CD4-positive, alpha-beta T cell treated with Interleukin-17A for 4 hours (primary cell): ENCODE measurements at regions not wholly inside any gene's neighbourhood (a gene's known extent, or its start where the extent isn't known, plus 50 kb on each side); places are given as distances from the start of the nearest gene placed in this dataset.

ENCODE experiments used
- DNase-seq: peaks from one replicate; pipeline ENCODE4 v3.0.0-alpha.2; 2020; ENCODE audit warnings: mixed read lengths

GRCh38 chr6:119584088-119584487, 234.5 kb upstream of the MAN1A1 start:
- DNase-seq: no peak

DNA sequence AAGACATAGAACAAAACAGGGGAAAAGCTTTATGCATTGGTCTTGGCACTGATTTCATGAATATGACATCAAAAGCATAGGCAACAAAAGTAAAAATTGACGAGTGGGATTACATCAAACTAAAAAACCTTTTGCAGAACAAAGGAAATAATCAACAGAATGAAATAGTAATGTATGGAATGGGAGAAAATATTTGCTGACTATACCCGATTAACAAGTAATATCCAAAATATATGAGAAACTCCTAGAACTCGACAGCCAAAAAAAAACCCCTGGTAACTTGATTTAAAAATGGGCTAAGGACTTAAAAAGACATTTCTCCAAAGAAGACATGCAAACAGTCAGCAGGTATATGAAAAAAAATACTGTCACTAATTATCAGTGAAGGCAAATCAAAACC, 231.7 kb upstream of the MAN1A1 start:
- no peak for DNase-seq

- DNase-seq: no peak
Observed at GRCh38 chr6:119575721-119576120, 226.2 kb upstream of the MAN1A1 start.

GRCh38 chr6:119568580-119568979, 219.0 kb upstream of the MAN1A1 start:
- DNase-seq: no peak

GRCh38 chr6:119566546-119567260, 217.1 kb upstream of the MAN1A1 start:
- no peak for DNase-seq

DNA sequence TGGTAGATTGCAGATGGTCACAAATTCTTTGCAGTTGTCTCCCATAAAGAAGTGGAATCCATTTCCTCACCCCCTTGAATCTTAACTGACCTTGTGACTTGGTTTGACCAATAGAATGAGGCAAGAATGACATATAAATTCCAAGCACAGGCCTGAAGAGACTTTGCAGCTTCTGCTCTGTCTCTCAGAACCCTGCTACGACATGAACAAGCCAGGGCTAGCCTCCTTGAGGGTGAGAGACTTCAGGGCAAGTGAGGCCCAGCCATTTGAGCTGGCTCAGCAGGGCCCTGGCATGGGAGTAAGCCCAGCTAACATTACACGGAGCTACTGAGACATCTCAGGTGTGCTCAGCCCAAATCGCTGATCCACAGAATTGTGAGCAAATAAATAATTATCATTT, 216.3 kb upstream of the MAN1A1 start:
- DNase-seq: no peak

DNA sequence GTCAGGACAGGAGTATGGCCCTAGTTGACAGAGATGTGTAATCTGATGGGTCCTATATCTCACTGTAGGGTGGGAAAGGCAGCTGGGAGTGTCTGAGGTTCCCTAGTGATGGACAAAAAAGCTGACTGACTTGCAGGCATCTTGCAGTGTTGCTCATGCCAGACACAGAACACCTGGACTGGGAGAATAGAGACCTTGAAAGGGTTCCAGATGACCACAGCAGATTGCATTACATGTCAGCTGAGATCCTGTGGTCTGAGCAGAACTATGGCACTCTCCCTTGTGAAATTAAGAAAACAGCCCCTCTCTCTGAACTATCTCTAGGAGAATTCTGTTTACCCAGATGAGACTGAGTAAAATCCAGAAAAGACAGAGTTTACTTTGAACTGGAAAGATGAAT, 212.6 kb upstream of the MAN1A1 start:
- DNase-seq: no peak

DNA sequence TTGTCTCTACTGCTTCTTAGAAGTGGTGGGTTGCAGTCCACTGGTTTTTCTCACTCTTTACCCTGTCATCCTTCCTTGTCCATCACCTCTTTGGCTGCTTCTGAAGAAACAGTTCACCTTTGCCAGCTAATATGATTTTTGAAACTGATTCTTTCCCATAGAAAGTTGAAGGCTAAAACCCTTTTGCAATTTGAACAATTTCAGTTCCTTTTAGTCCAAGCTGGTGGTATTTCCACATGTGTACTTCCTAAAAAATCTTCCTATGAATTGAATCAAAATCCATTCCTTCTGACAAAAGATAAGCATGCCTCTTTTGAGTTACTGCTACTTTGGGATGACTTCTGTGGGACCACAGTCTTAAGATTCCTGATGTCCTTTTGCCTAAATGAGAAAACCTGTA, 210.0 kb upstream of the MAN1A1 start:
- DNase-seq: no peak

GRCh38 chr6:119557239-119557638, 207.7 kb upstream of the MAN1A1 start:
- DNase-seq: no peak

- no peak for DNase-seq
Observed at GRCh38 chr6:119552021-119552420, 202.5 kb upstream of the MAN1A1 start.

DNA sequence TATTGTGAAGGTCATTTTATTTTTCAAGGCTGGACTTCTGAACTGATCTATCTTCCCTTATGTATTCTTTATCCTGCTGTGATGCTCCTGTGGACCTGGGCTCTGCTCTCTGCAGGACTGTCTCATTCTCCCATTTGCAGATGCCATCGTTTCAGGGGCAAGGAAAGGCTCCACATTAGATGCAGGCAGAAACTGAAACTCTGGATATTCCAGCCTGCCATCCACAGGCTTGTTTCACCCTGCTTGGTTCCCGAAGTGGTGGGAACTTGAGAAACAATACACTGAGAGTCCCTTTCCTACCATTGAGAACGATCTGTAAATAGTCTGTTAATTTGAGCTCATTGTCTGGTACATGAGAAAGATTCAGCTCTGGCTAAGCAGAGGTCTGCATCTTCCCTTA, 197.5 kb upstream of the MAN1A1 start:
- DNase-seq: no peak

GRCh38 chr6:119545245-119545644, 195.7 kb upstream of the MAN1A1 start:
- no peak for DNase-seq

DNA sequence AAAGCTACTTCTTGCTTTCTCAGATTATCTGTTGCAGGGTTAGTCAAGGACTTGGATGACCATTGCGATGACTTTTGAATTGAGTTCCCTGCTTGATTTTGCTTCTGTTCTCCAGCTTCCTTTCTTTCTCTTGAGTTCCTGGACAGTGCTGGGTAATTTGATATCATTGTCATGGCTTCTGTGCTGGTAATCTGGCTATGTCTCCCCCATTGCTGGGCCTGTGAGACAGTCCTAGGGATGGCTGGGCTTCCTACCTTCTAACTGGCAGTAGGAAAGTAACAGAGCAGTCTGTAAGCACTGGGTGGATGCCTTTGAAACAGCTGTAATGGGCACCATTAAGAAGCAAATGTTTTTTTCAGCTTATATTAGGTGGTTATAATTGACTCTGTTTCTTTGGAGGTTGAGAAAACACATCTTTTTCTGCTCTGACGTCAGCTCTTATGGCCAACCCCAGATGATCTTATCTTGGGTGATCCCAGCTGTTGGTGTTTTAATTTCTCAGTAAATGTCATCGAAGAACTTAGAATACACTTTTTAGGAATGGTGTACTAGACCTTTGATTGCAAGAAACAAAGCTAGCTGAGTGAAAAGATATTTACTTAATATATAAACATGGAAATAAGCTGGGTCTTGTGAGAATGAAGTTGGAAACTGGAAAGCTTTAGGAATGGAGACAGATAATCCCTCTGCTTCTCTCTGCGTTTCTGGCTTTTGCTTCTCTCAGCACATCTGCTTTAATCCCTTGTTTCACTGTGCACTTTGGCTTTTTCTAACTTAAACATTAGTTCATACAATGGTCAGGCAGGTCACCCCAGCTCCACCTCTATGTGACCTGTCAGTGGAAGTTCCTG, 195.0 kb upstream of the MAN1A1 start:
- DNase-seq: no peak

DNA sequence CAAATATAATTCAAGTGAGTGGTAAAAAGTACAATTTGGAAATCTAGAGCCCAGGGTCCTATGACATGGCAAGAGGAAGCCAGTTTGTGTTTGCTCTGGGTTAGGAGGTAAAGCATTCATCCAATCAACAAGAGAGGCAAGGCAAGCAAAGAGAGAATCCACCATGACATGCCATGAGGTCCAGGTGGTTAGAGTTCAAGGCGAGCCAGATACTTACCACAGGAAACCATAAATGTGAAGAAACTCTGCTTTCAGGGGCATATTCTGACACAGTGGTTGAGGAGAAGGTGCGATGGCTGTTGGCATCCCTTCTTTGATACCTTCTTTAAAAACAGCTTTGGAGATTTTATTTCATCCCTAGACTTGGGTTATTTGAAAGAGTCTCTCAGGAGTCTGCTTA, 193.8 kb upstream of the MAN1A1 start:
- no peak for DNase-seq

- DNase-seq: no peak
Observed at GRCh38 chr6:119542037-119542436, 192.5 kb upstream of the MAN1A1 start.

DNA sequence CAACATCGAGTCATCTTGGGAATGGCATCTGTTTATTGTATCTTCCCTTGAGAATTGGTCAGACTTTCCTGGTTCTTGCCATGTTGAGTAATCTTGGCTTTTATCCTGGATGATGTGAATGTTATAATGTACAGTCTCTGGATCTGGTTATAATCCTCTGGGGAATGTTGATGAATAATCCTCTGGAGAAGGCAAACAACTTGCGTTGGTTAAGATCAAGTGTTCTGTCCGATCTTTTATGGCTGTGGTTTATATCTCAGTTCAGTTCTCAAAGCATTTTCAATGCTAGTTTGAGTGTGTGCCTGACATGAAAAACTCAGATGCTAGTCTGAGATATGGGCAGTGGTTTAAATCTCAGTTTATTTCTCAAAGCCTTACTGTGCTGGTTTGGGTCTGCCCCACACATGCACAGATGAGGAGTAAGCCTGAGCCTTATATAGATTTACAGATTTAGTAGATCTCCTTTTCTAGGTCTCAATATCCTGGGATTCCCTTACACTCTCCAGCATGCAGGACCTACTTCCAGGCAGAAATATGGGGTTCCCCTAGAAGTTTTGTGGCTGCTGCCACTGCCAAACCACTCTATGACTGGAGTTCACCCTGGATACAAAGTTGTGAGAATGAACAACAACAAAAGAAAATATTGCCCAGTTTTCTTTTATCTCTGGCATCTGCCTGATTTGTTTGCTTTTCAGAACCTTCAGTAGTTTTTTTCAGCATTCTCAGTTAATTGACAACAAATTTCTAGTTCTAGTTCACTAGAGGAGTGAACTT, 191.8 kb upstream of the MAN1A1 start:
- no peak for DNase-seq

- DNase-seq: no peak
Observed at GRCh38 chr6:119540417-119540816, 190.9 kb upstream of the MAN1A1 start.

DNA sequence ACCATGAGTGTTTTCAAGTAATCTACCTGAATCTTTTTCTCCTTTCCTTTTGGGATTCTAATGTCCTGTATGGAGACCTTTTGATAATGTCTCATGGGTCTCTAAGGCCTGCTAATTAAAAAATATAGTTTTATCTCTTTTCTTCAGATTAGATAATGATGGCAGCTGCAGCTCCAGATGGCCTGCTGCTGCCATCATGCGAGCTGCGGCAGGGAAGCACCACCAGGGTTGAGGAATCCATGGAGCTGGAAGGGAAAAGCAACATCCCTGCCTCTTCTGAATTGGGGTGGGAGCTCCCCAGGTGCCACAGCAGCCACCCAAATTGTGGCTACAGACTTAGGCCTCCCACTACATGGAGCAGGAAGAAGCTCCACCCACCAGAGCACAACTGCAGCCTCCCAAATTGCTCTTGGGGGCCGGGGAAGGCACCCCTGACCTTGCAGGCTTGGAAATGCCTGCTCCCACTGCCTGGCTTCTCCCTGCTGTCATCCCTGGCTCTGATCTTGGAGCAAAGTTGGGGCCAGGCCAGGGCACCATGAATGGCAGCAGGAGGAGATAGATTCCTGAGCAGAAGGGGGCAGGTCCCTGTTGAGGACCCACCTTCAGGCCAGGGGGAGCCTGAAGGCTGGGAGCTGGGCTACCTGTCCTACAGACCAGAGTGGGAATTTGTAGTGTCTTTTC, 189.6 kb upstream of the MAN1A1 start:
- DNase-seq: no peak

- no peak for DNase-seq
Observed at GRCh38 chr6:119536666-119537065, 187.1 kb upstream of the MAN1A1 start.

- no peak for DNase-seq
Observed at GRCh38 chr6:119535332-119535731, 185.8 kb upstream of the MAN1A1 start.

DNA sequence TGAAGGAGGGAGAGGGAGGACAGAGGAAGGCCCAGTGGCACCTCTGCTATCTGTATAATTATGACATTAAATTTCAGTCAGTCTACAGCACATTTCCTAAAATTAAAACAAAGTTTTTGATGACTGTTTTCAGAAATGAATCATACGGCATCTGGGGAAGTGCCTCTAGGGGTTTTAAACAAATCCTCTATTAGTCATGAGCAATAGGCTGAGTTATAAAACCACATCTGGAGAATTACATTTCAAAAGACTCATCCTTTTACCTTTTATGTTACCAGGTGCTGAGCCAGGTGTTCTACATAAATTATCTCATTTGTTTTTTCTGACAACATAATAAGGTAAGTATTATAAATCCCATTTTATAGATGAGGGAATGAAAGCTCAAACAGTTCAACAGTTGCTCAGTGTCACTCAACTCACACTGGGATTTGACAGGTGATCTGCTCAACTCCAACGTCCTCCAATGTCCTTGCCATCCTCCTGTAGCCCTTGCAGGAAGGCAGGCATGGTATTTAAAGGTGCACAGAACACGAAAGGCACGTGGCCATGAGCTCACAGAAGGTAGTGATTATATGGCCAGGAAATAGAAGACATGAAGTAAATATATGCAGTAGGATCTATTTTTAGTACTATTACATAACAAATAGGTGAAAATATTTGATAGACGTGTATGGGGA, 184.2 kb upstream of the MAN1A1 start:
- DNase-seq: no peak

DNA sequence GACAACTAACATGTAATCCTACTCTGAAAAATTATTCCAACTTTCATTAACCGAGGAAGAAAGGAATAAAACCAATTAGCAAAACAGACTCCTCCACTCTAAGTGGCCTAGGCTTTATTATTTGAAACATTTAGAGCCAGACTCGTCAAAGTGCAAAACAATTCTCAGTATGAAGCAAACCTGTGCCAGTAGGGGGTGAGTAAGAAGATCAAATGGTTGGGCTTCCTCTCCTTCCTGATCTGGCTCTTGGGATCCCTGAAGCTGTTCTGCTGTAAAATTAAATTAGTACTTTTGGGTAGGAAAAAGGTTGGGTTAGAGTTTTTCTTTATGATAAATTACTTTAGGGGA, 177.6 kb upstream of the MAN1A1 start:
- no peak for DNase-seq
